Prostate gland (tissue), 2 donors: ENCODE measurements at regions not wholly inside any gene's neighbourhood (a gene's known extent, or its start where the extent isn't known, plus 50 kb on each side); places are given as distances from the start of the nearest gene placed in this dataset.

Experiments
- CTCF ChIP-seq, 4 experiments: fragments of 200-600 bp in 2 of 4; fragments of 450-650 bp in 2 of 4; sonication (generic) in 2 of 4; IDR thresholded peaks; 1 replicate in 3 of 4; 2 replicates in 1 of 4; pipeline ENCODE4 v1.5.1; 2016 to 2019; ENCODE audit warnings: antibody characterized with exemption in 4 of 4, mild to moderate bottlenecking in 2 of 4, moderate library complexity in 2 of 4
- POLR2A ChIP-seq: fragments of 450-650 bp; IDR thresholded peaks from one replicate; pipeline ENCODE4 v1.6.1; 2016; ENCODE audit warnings: antibody characterized with exemption, mild to moderate bottlenecking

- no peak for TF ChIP-seq CTCF (IDR thresholded peaks at IDR 0.05)
- TF ChIP-seq POLR2A: no peak
Observed at GRCh38 chr1:38685388-38685787, 174.2 kb downstream of the RRAGC start.
